Erythroblast (primary cell): ENCODE measurements at regions not wholly inside any gene's neighbourhood (a gene's known extent, or its start where the extent isn't known, plus 50 kb on each side); places are given as distances from the start of the nearest gene placed in this dataset.

Experiments used
- GATA1 ChIP-seq: IDR thresholded peaks from 2 replicates; pipeline ENCODE4 v1.6.1; 2011; ENCODE audit warnings: low read depth, mild to moderate bottlenecking, control low read depth, low read length, moderate library complexity
- POLR2A ChIP-seq: IDR thresholded peaks from 2 replicates; pipeline ENCODE4 v1.6.1; 2011; ENCODE audit warnings: mild to moderate bottlenecking, low read length

- TF ChIP-seq POLR2A, result no peak
- TF ChIP-seq GATA1, result no peak
These were observed 132.2 kb upstream of the SESN3 start for GRCh38 chr11:95363164-95363563.
